CD4-positive, alpha-beta T cell treated with Interleukin-17A for 4 hours (primary cell): ENCODE measurements at regions not wholly inside any gene's neighbourhood (a gene's known extent, or its start where the extent isn't known, plus 50 kb on each side); places are given as distances from the start of the nearest gene placed in this dataset.

ENCODE experiments used
- DNase-seq: peaks from one replicate; pipeline ENCODE4 v3.0.0-alpha.2; 2020; ENCODE audit warnings: mixed read lengths

- DNase-seq: no peak
These were observed 77.6 kb downstream of the RIPK4 start for GRCh38 chr21:41689289-41689583.

GRCh38 chr21:41687633-41688032 is 79.2 kb downstream of the RIPK4 start:
- DNase-seq: no peak

- no peak for DNase-seq
These were observed 80.2 kb downstream of the RIPK4 start for GRCh38 chr21:41686664-41687063.

GRCh38 chr21:41685511-41686149 is 81.2 kb downstream of the RIPK4 start:
- DNase-seq: no peak

GRCh38 chr21:41684381-41685245 is 82.2 kb downstream of the RIPK4 start:
- no peak for DNase-seq

GRCh38 chr21:41683815-41684214 is 83.0 kb downstream of the RIPK4 start:
- no peak for DNase-seq

- no peak for DNase-seq
These were observed 84.1 kb downstream of the RIPK4 start for GRCh38 chr21:41682719-41683179.

- no peak for DNase-seq
These were observed 84.7 kb downstream of the RIPK4 start for GRCh38 chr21:41681939-41682718.

- no peak for DNase-seq
These were observed 85.5 kb downstream of the RIPK4 start for GRCh38 chr21:41681348-41681801.

- DNase-seq: no peak
These were observed 86.2 kb downstream of the RIPK4 start for GRCh38 chr21:41680444-41681347.

- no peak for DNase-seq
These were observed 87.9 kb downstream of the RIPK4 start for GRCh38 chr21:41678924-41679318.

GRCh38 chr21:41678016-41678923 is 88.6 kb downstream of the RIPK4 start:
- no peak for DNase-seq

GRCh38 chr21:41677671-41678015 is 89.2 kb downstream of the RIPK4 start:
- no peak for DNase-seq

- no peak for DNase-seq
These were observed 90.7 kb downstream of the RIPK4 start for GRCh38 chr21:41676198-41676597.

GRCh38 chr21:41675574-41675973 is 91.3 kb downstream of the RIPK4 start:
- DNase-seq: no peak

- DNase-seq: no peak
These were observed 92.5 kb downstream of the RIPK4 start for GRCh38 chr21:41674402-41674801.

- DNase-seq: no peak
These were observed 93.1 kb downstream of the RIPK4 start for GRCh38 chr21:41673596-41674335.

GRCh38 chr21:41673071-41673470 is 93.8 kb downstream of the RIPK4 start:
- DNase-seq: no peak

GRCh38 chr21:41672543-41672915 is 94.3 kb downstream of the RIPK4 start:
- DNase-seq: no peak

- DNase-seq: no peak
These were observed 94.9 kb downstream of the RIPK4 start for GRCh38 chr21:41671859-41672542.
